ENCODE measurements at regions not wholly inside any gene's neighbourhood (a gene's known extent, or its start where the extent isn't known, plus 50 kb on each side); places are given as distances from the start of the nearest gene placed in this dataset.

DNA sequence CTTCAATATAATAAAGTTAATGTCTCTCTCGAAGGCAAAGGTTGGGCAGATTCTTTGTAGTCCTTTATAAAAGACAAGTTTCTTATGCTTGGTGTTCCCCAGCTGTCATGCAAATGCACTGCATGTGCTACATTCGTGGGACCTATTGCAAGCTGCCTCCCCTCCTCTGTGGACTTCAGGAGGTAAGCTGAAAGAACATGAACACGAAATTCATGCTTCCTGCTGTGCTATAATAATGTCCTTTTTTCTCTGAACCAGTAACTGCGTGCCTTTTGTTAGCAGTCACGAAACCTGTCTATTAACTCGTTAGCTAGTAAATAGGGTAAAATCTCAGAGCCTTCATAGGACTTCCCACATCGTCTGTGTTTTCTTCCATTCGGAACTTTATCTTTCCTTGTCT lies 363.5 kb downstream of the CDH9 start:
- no peak for DNase-seq (ENCODE audit: low read depth)

DNA sequence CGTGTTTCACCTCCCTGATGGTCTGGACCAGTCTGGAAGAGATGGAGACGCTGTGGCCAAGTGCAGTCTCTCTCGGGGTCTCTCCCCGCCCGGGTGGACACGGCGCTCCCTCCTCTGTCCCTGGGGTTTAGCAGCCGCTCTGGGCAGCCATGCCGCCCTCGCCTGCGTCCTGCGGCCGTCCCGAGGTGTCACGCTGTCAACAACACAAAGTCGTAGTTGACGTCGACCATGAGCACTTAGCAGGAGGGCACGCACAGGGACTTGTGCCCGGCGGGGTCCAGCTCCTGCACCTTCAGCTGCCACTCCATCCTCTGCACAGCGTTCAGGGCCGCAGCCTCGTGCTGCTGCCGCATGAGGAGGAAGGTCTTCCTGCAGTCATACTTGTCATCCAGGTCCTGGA lies 368.9 kb downstream of the CDH9 start:
- DNase-seq (ENCODE audit: low read depth): no peak

DNA sequence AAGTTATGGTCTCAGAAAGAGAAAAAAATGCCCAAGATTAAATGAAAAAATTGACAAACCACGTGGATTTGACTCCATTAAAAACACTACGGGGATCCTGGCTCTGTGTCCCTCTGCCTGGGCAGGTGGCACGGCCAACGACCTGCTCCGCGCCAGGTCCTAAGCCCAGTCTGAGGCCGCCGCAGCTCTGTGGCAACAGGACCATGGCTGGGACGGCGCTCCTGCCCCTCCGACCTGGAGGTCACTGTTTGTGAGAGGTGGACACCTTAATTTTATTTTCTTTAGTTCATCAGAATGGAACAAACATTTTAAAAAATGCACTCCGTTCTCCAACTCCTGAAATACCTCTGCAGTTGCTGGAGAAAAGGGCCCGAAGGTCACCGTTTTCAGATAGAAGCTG lies 369.4 kb downstream of the CDH9 start:
- DNase-seq (ENCODE audit: low read depth): no peak

- no peak for DNase-seq (ENCODE audit: low read depth)
Measured at GRCh38 chr5:26666371-26666770, 372.0 kb downstream of the CDH9 start.

- DNase-seq (ENCODE audit: low read depth): no peak
Measured at GRCh38 chr5:26663500-26663899, 374.9 kb downstream of the CDH9 start.

GRCh38 chr5:26662806-26663360 lies 375.5 kb downstream of the CDH9 start:
- DNase-seq (ENCODE audit: low read depth): no peak

- no peak for DNase-seq (ENCODE audit: low read depth)
Measured at GRCh38 chr5:26660116-26660515, 378.3 kb downstream of the CDH9 start.

DNA sequence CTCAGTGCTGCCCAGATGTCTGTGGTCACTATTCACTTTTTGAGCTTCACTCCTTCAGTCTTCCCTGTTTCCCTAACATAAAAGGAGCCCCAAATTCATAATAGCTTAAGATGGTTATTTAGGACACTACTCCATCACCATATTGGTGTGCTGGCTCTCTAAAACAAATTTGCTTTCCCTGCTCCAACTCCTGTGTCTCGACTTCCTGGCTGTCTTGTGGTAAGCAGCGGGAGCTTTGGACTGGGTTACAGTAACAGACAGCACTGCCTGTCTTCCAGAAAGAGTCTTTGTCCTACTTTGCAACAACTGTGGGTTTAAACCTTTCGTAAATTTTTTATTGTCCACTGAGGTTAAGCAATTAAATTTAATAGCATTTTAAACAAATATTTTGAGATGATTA lies 389.4 kb downstream of the CDH9 start:
- DNase-seq (ENCODE audit: low read depth): peak; percentile 5

DNA sequence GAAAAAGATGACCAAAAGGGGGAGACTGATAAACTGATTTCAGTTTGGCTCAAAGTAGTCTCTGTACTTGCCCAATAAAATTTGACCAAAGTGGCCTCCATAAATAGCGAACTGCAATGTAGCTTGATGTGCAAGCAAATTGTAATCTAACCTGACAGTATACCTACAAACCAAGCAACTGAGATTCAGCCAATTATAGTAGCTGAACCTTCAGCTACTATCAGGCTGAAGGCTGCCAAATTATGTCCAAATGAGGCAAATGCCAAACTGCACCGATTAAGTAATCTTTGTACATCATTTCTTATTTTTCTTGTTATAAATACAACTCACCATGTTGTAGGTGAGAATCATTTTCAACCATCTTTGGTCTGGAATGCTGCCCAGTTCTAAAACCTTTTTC lies 390.6 kb downstream of the CDH9 start:
- DNase-seq (ENCODE audit: low read depth): no peak

- DNase-seq (ENCODE audit: low read depth): no peak
Measured at GRCh38 chr5:26645659-26646058, 392.7 kb downstream of the CDH9 start.

DNA sequence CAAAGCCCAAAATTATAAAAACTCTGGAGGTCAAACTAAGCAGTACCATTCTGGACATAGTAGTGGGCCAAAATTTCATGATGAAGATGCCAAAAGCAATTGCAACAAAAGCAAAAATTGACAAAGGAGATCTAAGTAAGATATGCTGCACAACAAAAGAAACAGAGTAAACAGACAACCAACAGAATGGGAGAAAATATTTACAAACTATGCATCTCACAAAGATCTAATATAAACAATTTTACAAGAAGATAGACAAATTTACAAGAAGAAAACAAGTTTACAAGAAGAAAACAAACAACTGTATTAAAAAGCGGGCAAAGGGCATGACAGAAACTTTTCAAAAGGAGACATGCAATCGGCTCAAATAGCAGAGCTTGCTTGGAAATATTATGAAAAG lies 396.9 kb downstream of the CDH9 start:
- no peak for DNase-seq (ENCODE audit: low read depth)

DNA sequence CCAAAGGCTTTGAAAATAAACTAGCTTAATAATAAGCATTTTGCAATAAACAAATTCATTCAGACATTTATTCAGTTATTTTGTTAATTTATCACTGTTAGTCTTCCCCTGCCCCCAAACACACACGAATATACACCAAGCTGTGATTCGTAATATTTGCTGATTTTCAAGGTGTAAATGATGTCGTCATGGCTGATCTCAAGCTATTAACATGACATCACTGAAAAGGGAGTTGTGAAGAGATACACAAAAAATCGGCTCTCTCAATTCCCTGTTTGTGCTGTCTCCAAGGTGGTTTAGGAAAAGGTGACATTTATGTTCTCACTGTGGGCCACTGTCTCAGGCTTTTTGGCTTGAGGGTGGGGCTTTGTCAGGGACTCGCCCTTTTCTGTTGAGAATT lies 413.3 kb downstream of the CDH9 start:
- no peak for DNase-seq (ENCODE audit: low read depth)

GRCh38 chr5:26622947-26623346 lies 415.4 kb downstream of the CDH9 start:
- no peak for DNase-seq (ENCODE audit: low read depth)

DNA sequence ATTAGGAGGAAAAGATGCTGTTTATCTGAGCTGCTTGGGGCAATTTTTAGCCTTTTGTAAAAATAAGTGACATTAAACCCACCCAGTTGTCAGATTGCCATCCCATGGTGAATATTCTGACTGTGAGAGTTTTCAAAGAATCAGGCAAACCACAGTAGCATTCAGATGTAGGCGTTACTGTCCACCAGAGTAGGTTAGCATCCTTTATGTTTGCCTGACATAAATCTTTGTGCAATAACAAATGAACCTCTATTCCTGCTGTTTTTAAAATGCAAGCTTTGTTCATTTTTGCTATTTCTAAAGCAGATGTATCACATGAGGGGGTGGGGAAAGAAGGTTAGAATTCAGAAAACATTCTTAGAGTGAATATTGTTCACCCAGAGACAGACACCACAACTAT lies 427.8 kb downstream of the CDH9 start:
- DNase-seq (ENCODE audit: low read depth): no peak

DNA sequence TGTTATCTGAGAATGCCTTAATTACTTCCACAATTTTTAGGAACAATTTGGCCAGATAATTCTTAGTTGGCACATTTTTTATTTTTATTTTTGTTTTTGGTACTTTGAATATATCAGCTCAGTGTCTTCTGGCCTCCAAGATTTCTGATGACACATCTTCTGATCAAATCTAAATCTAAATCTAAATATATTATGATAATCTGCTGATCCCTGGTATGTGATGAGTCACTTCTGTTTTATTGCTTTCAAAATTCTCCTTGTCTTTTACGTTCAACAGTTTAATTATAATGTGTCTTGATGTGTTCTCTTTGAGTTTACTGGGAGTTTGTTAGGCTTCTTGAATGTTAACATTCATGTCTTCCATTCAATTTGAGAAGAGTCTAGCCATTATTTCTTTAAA lies 436.8 kb downstream of the CDH9 start:
- no peak for DNase-seq (ENCODE audit: low read depth)

DNA sequence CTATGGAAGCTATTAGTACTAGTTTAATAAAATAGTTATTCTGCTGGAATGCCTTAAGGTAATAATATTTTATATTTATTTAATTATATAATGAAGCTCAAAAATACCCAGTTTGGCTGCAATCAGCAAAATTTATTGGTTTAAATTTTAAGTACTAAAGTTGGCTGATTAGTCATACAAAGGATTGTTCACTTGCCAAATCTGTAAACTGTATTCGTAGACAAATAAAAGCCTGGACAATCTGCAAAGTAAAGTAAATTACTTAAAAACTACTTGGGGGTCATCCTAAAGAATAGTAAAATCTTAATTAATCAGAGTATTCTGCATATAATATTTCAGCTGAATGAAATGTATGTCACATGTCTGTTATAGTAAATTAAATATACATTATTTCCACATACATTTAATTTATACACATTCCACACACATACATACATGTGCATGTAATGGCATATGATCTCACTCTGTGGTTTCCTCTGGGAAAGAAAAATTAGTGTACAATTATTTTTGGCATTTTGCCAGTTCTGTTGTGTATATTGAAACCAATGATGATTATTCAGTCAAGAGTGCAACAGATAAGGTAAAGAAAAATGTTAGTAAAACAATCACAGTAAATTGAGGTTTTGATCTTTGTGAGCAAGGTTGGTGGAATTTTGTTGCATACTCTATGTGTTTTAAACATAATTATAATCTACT lies 455.9 kb downstream of the CDH9 start:
- DNase-seq (ENCODE audit: low read depth): no peak

DNA sequence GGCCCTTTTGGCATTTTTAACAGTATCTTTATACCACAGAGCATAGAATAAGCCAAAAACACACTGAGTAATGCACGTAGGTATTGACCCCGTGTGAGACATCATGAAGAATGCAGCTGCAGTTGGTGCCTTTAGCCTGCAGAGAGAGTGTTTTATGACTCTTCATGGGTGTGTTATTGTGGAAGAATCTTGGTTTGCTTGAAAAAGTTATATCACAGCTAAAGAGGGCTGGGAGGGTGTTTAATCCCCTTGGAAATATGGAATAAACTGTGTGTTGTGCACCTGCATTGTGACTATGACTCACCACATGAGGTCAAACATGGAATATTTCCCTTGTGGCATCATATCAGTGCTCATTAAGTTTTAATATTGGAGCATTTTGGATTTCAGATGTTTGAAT lies 458.7 kb downstream of the CDH9 start:
- no peak for DNase-seq (ENCODE audit: low read depth)

DNA sequence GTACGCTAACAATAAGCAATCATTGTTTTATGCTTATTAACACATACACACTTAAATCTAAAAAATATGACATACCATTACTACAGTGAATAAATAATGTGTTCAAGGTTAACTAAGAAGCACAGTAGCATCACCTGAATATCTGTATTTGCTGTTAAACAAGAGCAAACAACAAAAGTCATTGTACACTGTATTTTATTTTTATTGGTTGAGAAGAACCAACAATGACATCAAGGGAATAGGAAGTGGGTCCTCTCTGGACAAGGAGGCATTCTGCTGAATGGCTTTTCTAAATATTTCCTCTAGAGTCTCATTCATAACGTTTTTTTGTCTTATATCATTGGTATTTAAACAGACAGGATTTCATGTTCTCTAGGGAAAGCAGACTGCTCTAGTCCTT lies 460.4 kb downstream of the CDH9 start:
- DNase-seq (ENCODE audit: low read depth): no peak

- DNase-seq (ENCODE audit: low read depth): no peak
Measured at GRCh38 chr5:26572480-26572879, 465.9 kb downstream of the CDH9 start.

- no peak for DNase-seq (ENCODE audit: low read depth)
Measured at GRCh38 chr5:26569929-26570258, 468.5 kb downstream of the CDH9 start.

DNA sequence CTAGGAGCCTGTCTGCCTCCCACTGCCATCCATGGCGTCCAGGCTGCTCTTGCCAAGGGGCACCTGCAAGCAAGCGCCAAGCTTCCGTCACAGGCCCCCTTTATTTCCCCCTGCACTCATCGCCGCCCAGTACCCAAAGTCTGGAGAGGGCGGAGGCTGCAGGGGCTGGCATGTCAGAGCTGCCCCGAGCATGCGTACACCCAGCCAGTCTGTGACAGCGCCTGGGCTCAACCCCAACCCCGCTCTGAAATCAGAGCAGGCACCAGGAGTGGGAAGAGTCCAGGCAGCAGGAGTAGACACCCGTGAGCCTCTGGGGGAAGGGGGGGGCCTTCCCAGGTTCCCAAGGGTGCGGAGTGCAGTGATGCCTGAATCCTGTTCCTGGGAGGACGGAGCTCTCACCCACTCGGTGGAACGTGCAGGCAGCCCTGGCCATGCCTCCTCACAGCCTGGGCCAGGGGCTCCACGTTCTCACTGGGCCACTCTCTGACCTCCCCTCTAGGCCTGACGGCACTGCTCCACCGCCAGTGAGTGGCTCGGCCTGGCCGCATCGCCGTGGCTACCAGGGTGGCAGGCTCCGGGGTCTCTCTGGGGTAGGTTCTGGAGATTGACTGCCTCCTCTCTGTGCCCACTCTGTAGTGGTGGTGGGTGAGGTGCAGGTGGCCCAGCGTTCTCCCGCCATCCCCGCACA lies 469.0 kb downstream of the CDH9 start:
- no peak for DNase-seq (ENCODE audit: low read depth)

- no peak for DNase-seq (ENCODE audit: low read depth)
Measured at GRCh38 chr5:26568316-26568715, 470.1 kb downstream of the CDH9 start.

GRCh38 chr5:26563979-26564378 lies 474.4 kb downstream of the CDH9 start:
- no peak for DNase-seq (ENCODE audit: low read depth)

Data from myocyte (in vitro differentiated cells).